GM10266 (cell line): ENCODE measurements at regions not wholly inside any gene's neighbourhood (a gene's known extent, or its start where the extent isn't known, plus 50 kb on each side); places are given as distances from the start of the nearest gene placed in this dataset.
A peak's percentile ranks its signal among the peaks of the same experiment; 100 is the strongest.

Experiments used
- DNase-seq: peaks from one replicate; pipeline ENCODE4 v3.0.0; 2012; ENCODE audit errors: extremely low spot score
- CTCF ChIP-seq: IDR thresholded peaks from 2 replicates; pipeline ENCODE4 v1.5.1; 2012; ENCODE audit warnings: mild to moderate bottlenecking, low read depth; ENCODE audit not compliant: control insufficient read depth, insufficient read depth; ENCODE audit errors: missing control alignments

GRCh38 chr13:47076500-47076899 is 179.6 kb upstream of the HTR2A start:
- DNase-seq: no peak
- no peak for TF ChIP-seq CTCF

GRCh38 chr13:47069133-47069532 is 172.3 kb upstream of the HTR2A start:
- DNase-seq: no peak
- no peak for TF ChIP-seq CTCF

DNA sequence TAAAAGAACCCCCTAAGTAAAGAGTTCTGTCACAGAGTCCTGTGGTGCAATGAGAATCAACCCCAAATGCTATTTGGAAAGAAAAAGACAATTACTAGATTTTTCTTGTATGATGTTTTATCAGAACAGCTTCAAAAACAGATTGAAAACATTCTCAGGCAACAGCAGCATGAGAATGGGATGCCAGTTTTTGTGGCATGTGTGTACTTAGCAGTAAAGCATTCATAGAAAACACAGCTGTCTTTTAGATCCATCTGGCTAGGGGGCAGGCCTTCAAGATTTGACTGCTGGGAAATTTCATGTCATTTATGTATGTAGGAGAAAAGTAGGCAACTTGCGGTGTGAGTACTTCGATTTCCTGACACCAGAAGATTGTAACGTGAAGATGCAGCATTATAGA is 170.5 kb upstream of the HTR2A start:
- no peak for DNase-seq

DNA sequence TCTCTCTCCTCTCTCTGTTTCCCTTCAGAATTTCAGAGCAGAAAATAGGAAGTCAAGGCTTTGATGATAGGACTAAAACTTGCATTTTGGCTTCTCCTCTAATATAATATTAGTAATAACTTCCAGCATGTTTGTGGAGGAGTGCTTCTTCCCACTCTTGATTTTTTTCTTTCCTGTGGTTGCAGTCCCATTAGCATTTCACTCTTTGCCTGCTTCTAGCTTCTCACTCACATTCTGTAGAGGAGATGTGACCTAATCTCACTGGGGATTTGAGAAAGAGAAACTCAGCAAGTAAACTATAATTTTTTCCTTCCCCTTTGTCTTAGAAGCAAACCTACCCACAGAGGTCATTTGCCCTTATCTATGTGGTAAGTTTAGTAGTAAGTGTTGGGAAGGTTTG is 169.4 kb upstream of the HTR2A start:
- TF ChIP-seq CTCF: no peak
- DNase-seq: no peak

More for the DNA sequence above, 170.5 kb upstream of the HTR2A start:
- TF ChIP-seq CTCF: no peak

- TF ChIP-seq CTCF: no peak
Observed at GRCh38 chr13:47064381-47064780, 167.5 kb upstream of the HTR2A start.

DNA sequence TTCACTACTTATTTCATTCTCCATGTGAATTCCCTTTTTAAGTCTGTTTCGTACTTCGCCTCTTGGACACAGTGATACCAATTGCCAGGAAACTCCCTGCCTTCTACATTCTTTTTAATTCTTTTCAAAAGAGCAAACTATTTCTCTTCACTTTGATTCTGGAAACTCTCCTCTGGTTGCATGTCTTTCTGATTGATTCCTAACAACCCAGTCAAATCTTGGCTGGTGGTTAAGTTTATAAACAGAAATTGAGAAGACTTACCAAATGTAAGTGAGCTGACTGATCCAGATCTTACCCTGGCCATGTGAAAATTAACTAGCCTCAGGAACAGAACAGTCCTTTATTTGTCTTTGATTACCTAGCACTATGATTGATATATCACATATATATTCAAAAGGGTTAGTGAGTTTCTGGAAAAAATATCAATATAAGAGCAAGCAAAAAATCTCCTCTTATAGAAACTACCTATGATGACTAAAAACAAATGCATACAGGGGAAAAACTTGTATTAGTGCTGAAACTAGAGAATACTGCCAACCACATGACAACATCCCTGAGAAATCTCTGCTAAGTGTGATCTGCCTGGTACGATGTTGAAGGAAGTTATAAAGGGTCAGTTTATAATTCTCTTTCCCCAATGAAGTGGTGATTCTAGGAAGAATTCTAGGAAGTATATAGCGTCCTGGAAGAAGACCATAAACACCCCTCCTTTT is 152.6 kb upstream of the HTR2A start:
- DNase-seq: no peak
- no peak for TF ChIP-seq CTCF

More at GRCh38 chr13:47064381-47064780, 167.5 kb upstream of the HTR2A start:
- no peak for DNase-seq

- TF ChIP-seq CTCF: no peak
- peak; percentile 4 for DNase-seq
Observed at GRCh38 chr13:47046706-47047105, 149.9 kb upstream of the HTR2A start.
